ENCODE measurements at regions not wholly inside any gene's neighbourhood (a gene's known extent, or its start where the extent isn't known, plus 50 kb on each side); places are given as distances from the start of the nearest gene placed in this dataset.
"Not testable (repeated sequence)": the region's sequence is repeated elsewhere in the genome, so short reads cannot be mapped to it uniquely, and the experiment has no call there.

DNA sequence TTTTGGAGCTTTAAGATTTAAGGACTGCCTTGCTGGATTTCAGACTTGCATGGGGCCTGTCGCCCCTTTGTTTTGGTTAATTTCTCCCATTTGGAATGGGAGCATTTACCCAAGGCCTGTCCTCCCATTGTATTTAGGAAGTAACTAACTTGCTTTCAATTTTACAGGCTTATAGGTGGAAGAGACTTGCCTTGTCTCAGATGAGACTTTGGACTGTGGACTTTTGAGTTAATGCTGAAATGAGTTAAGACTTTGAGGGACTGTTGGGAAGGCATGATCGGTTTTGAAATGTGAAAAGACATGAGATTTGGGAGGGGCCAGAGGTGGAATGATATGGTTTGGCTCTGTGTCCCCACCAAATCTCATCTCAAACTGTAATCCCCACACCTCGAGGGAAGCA lies 56.5 kb upstream of the TNFSF10 start:
- H3K27me3 Mint-ChIP-seq; DNase-seq; H3K36me3 Mint-ChIP-seq; H3K4me3 Mint-ChIP-seq; H3K9me3 Mint-ChIP-seq; ATAC-seq (ENCODE audit: low read depth in 2 of 2): not testable (repeated sequence)
- H3K4me1 Mint-ChIP-seq = peaks cover 19 to 43% (median 38%) of the 10 kb centered on the region in 3 donors
- peak overlapping the region in 1 of 6 donors; percentile 53 for H3K27ac Mint-ChIP-seq

DNA sequence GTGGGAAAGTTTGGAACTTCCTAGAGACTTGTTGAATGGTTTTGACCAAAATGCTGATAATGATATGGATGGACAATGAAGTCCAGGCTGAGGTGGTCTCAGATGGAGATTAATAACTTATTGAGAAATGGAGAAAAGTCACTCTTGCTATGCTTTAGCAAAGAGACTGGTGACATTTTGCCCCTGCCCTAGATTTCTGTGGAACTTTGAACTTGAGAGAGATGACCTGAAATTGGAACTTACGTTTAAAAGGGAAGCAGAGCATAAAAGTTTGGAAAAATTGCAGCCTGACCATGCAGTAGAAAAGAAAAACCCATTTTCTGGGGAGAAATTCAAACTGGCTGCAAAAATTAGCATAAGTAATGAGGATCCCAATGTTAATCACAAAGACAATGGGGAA lies 55.5 kb upstream of the TNFSF10 start:
- H3K4me3 Mint-ChIP-seq; H3K9me3 Mint-ChIP-seq; DNase-seq; ATAC-seq (ENCODE audit: low read depth in 2 of 2); H3K36me3 Mint-ChIP-seq; H3K27me3 Mint-ChIP-seq: not testable (repeated sequence)
- H3K27ac Mint-ChIP-seq = peak overlapping the region in 1 of 6 donors; percentile 3
- H3K4me1 Mint-ChIP-seq = peaks cover 19 to 43% (median 38%) of the 10 kb centered on the region in 3 donors

DNA sequence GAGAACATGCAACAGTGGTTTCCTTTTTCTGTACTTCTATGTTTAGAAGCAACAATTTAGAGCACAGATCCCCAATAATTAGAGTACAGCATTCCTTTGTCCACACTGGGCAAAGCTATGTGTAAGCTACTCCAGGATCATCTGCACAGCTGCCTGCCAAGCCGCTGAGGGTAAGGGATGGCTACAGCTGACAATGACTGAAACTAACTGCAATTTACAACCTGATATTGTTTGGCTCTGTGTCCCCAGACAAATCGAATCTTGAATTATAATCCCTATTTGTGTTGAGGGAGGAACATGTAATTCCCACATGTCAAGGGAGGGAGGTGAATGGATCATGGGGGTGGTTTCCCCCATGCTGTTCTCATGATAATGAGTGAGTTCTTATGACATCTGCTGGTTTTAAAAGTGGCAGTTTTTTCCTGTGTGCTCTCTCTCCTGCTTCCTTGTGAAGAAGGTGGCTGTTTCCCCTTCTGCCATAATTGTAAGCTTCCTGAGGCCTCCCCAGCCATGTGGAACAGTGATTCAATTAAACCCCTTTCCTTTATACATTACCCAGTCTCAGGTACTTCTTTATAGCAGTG lies 54.8 kb upstream of the TNFSF10 start:
- no peak overlapping the region for H3K27ac Mint-ChIP-seq
- ATAC-seq (ENCODE audit: low read depth in 2 of 2) (no peak), DNase-seq (no peak)
- H3K36me3 Mint-ChIP-seq = peaks cover 0 to 5% of the 10 kb centered on the region in 2 donors
- no peaks in the 10 kb centered on the region for H3K27me3 Mint-ChIP-seq
- H3K4me1 Mint-ChIP-seq = peaks cover 19 to 43% (median 38%) of the 10 kb centered on the region in 3 donors
- H3K4me3 Mint-ChIP-seq = no peak overlapping the region
- H3K9me3 Mint-ChIP-seq = peaks cover 0 to 4% (median 0%) of the 10 kb centered on the region in 7 donors

DNA sequence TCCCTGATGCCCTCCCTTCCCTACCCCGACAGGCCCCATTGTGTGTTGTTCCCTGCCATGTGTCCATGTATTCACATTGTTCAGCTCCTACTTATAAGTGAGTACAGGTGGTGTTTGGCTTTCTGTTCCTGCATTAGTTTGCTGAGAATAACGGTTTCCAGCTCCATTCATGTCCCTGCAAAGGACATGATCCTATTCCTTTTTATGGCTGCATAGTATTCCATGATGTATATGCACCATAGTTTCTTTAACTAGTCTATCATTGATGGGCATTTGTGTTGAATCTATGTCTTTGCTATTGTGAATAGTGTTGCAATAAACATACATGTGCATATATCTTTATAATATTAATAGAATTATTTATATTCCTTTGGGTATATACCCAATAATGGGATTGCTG lies 52.1 kb upstream of the TNFSF10 start:
- no peak for DNase-seq
- Mint-ChIP-seq H3K9me3 (peaks cover 0 to 13% (median 8%) of the 10 kb centered on the region in 7 donors), H3K27ac (no peak overlapping the region), H3K27me3 (no peaks in the 10 kb centered on the region), H3K36me3 (peaks cover 5 to 7% of the 10 kb centered on the region in 2 donors), H3K4me3 (no peak overlapping the region), H3K4me1 (peaks cover 10 to 30% (median 24%) of the 10 kb centered on the region in 3 donors)
- no peak for ATAC-seq (ENCODE audit: low read depth in 2 of 2)

DNA sequence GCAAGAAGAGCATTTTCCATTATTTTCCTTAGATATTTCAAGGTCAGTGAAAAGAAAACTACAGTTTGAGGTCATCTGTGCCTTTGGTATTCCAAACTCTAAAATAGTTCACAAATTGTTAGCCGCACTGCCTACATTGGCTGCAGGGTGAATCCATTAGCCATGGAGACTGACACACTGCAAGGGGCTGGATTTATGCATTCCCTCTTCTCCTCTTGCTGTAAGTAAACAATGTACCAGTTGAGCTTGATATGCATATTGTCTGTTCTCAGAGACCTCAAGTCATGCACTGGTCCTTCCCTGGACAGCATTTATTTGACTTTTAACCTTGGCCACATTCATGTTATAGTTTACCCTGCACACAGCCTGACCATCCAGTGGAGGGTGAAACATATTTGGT lies 50.2 kb upstream of the TNFSF10 start:
- H3K27me3 Mint-ChIP-seq = no peaks in the 10 kb centered on the region
- ATAC-seq (ENCODE audit: low read depth in 2 of 2) (no peak), DNase-seq (no peak)
- peaks cover 5 to 7% of the 10 kb centered on the region in 2 donors for H3K36me3 Mint-ChIP-seq
- H3K9me3 Mint-ChIP-seq = peaks cover 0 to 14% (median 8%) of the 10 kb centered on the region in 7 donors
- peak overlapping the region in 1 of 6 donors; percentile 72 for H3K27ac Mint-ChIP-seq
- no peak overlapping the region for H3K4me3 Mint-ChIP-seq
- H3K4me1 Mint-ChIP-seq = peaks cover 12 to 17% (median 14%) of the 10 kb centered on the region in 3 donors
